HG03565 (cell line): ENCODE measurements at regions not wholly inside any gene's neighbourhood (a gene's known extent, or its start where the extent isn't known, plus 50 kb on each side); places are given as distances from the start of the nearest gene placed in this dataset.
"Not testable (repeated sequence)": the region's sequence is repeated elsewhere in the genome, so short reads cannot be mapped to it uniquely, and the experiment has no call there.

Experiments
- ATAC-seq: cut with Tn5 transposase; IDR thresholded peaks from one replicate; pipeline ENCODE4 v1.9.1; 2021; ENCODE audit warnings: mild to moderate bottlenecking, moderate library complexity; ENCODE audit not compliant: unreplicated experiment

- ATAC-seq = no peak
Observed at GRCh38 chr5:116951219-116951618, 376.6 kb upstream of the SEMA6A start.

- ATAC-seq = peak; percentile 100
Observed at GRCh38 chr5:116947691-116948528, 373.3 kb upstream of the SEMA6A start.

GRCh38 chr5:116945613-116946382 is 371.2 kb upstream of the SEMA6A start:
- not testable (repeated sequence) for ATAC-seq

DNA sequence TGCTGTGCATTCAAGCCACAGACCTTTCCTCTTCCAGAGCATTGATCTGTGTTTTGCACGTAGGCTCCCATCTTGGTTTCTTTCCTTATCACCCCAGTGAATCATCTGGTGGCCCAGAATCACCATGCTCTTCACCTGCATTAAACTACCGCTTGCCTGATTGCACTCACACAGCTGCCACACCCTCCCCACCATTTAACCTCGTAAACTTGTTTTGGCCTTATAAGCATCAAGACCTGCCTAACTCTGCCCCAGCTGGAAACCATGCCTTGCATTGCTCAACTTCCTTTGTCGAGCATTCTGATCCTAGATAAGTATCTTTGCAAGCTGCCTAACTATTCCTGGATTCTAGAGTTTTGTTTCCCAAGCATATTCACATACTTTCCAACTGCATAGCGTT is 369.6 kb upstream of the SEMA6A start:
- no peak for ATAC-seq

DNA sequence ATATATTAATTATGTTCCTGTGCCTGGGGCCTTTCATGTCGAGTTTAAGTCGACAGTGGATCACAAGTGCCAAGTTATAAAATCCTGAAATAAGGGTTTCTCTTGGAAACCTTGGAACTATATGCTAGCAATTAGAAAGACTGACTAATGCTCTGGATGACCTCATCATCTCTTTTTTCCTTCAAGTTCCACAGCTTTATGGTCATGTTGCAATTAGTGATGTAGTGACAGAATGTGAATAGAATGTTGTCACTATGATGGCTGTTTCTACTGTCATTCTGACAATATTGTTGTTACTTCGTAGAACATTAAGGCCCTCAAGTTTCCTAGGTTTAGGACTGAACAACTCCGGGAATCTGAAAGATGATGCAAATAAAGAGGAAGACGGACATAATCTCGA is 368.0 kb upstream of the SEMA6A start:
- ATAC-seq = no peak

- ATAC-seq = no peak
Observed at GRCh38 chr5:116939641-116940040, 365.0 kb upstream of the SEMA6A start.

- ATAC-seq = no peak
Observed at GRCh38 chr5:116938488-116938887, 363.9 kb upstream of the SEMA6A start.

DNA sequence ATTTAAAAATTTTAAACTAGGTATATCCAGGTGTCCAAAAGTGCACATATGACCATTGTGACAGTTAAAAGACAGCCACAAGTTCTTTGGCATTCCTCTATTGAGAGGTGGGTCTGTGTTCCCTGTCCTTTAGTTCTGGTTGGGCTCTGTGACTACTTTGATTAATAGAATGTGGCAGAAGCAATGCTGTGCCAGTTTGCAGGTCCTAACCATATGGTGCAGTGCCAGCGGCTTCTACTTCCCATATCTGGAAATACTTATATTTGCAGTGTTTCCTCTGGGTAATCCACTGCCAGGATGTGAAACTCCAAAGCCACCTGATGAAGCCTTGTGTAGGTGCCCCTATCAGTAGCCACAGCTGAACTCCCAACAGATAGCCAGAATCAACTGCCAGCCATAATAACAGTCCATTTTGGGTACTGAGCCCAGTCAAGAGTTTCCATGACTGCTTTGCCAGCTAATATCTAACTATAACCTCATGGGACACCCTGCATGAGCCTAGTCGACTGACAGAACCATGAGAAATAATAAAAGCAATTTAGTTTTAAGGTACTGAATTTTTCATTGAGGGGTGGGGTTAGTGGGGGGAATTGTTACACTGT is 361.0 kb upstream of the SEMA6A start:
- ATAC-seq = no peak

DNA sequence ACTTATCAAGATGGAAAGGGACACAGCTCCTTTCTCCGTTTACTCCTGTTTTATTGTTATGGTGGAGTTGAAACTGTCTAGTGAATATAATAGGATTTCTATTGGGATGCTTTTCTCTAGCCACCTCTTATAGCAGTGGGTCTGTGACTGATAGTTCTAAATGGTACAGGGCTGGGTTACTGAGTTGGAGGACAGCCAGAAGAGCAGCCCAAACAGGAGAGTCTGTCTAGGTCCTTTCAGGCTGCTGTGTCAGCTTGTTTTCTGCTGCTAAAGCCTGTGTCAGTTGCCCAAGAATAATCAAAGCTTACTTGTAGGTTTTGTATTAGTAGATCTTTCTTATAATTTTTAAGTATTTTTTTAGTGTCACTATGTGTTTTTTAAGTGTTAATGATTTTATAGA is 356.0 kb upstream of the SEMA6A start:
- ATAC-seq = no peak

DNA sequence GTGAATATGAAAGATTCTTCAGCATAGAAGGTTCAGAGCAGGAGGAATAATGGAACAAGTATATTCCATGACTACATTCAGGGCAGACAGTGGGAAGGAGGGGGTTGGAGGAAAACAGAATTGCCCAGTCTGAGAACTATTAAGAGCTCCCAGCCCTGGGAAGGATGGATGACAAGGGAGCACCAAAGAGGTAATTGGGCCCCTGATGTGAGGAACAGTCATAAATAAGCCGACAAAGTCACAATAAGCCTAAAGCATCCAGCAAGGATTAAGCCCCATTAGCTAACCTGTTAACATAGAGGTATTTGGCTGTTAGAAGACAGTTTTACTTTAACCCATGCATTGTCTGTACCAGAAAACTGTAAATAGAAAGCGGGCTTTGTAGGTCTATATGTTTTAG is 348.7 kb upstream of the SEMA6A start:
- ATAC-seq = no peak

- peak; percentile 82 for ATAC-seq
Observed at GRCh38 chr5:116922532-116922931, 347.9 kb upstream of the SEMA6A start.

- no peak for ATAC-seq
Observed at GRCh38 chr5:116914869-116915504, 340.4 kb upstream of the SEMA6A start.

DNA sequence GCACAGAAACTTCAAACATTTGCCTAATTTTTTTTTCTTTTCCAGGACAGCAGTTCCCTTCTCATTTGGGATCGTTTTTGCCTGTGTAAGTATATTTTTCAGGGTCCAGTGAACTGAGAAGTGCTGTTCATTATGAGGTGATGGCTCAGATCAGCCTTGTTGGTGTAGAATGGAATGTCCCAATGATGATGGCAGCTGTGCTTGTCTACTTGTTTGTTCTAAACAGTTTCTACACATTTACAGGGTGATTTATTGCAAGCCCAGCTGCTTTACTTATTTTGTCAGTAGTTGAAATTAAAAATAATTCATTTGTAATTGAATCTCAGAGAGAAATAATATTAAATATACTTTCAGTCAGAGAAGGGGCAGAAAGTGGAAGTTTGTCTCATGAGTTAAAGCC is 337.6 kb upstream of the SEMA6A start:
- ATAC-seq = no peak

DNA sequence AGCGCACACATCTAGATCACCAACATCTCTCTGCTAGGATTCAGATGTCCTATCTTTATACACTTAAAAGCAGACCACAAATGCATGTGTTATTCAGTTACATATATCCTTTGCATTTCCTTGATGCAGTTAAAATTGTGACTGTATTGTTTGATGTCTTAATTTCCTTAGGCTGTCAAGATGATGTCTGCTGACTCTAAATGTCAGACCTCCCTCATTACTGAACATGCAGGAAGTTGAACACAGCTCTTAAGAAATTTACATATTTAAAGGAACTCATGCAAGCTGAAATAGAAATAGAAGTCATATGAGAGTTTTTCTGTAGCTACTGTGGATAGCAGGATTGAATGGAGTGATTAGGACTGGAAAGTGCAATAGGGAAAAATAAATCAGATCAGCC is 336.5 kb upstream of the SEMA6A start:
- no peak for ATAC-seq

- ATAC-seq = peak; percentile 65
Observed at GRCh38 chr5:116908537-116908936, 333.9 kb upstream of the SEMA6A start.

- ATAC-seq = peak; percentile 51
Observed at GRCh38 chr5:116905885-116906284, 331.3 kb upstream of the SEMA6A start.

- no peak for ATAC-seq
Observed at GRCh38 chr5:116900793-116901192, 326.2 kb upstream of the SEMA6A start.

DNA sequence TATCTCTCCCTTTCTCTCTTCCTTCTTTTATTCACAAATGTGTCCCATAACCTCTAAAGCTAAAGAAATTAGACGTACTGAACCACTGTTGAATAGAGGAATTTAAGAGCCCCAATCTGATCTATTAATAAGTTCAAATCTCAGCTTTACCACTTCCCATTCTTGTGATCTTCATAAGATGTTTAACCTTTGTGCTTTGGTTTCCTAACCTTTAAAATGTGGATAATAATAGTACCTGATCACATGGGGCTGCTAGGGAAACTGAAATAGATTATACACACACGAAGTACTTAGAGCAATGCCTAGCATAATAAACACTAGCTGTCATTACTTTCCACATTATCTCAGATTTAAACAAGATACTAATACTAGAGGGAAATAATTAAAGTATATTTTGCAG is 324.3 kb upstream of the SEMA6A start:
- peak; percentile 85 for ATAC-seq

DNA sequence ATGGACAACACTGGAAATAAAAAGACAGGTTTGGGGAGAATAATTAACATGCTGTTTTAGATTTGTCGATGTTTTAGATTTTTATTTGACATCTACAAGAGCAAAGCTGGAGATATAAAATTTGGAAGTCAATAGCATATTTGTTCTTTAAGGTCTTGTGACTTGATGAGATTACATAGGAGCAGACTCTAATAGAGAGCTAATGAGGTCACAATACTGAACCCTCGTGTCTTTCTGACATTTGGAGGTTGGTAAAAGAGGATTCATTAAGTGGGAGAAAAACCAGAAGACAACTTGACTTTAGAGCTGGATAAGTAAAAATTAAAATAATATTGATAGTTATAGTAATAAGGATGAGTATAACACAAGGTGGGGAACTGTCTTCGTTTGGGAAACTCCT is 322.7 kb upstream of the SEMA6A start:
- ATAC-seq = no peak

- ATAC-seq = no peak
Observed at GRCh38 chr5:116896001-116896400, 321.4 kb upstream of the SEMA6A start.

GRCh38 chr5:116892993-116893392 is 318.4 kb upstream of the SEMA6A start:
- no peak for ATAC-seq
